Heart left ventricle (tissue), 16 donors: ENCODE measurements at regions not wholly inside any gene's neighbourhood (a gene's known extent, or its start where the extent isn't known, plus 50 kb on each side); places are given as distances from the start of the nearest gene placed in this dataset.

Source experiments
- ATAC-seq, 4 donors: fragments of 200-7000 bp; cut with Tn5 transposase; one replicate each; pipeline ENCODE4 v1.9.1; 2020 to 2022; ENCODE audit warnings: moderate library complexity in 4 of 4, mild to moderate bottlenecking in 3 of 4, moderate number of reproducible peaks in 1 of 4
- DNase-seq, 5 donors: peaks; one replicate each; pipeline ENCODE4 v3.0.0-alpha.2; 2020
- H3K27ac ChIP-seq, 12 donors: fragments of 200-600 bp; sonication (generic) in 4 of 12; one replicate each; pipeline versions ENCODE4 v1.5.0 to v1.8.0; 2016 to 2022; ENCODE audit warnings: mild to moderate bottlenecking in 2 of 12
- H3K27me3 ChIP-seq, 9 donors: fragments of 200-600 bp; sonication (generic) in 2 of 9; one replicate each; pipeline versions ENCODE4 v1.5.1 to v1.8.0; 2016 to 2022; ENCODE audit warnings: mild to moderate bottlenecking in 3 of 9
- H3K36me3 ChIP-seq, 9 donors: fragments of 200-600 bp; sonication (generic) in 2 of 9; one replicate each; pipeline versions ENCODE4 v1.5.0 to v1.8.0; 2018 to 2022; ENCODE audit warnings: mild to moderate bottlenecking in 2 of 9
- H3K4me1 ChIP-seq, 12 donors: fragments of 200-600 bp; sonication (generic) in 4 of 12; one replicate each; pipeline versions ENCODE4 v1.5.0 to v1.8.0; 2016 to 2022; ENCODE audit warnings: mild to moderate bottlenecking in 3 of 12
- H3K4me3 ChIP-seq, 12 donors: fragments of 200-600 bp; sonication (generic) in 4 of 12; one replicate each; pipeline versions ENCODE4 v1.5.0 to v1.8.0; 2017 to 2022; ENCODE audit warnings: mild to moderate bottlenecking in 9 of 12, moderate library complexity in 4 of 12
- H3K9me3 ChIP-seq, 12 donors: fragments of 200-600 bp; sonication (generic) in 4 of 12; one replicate each; pipeline versions ENCODE4 v1.5.0 to v1.8.0; 2016 to 2022; ENCODE audit warnings: mild to moderate bottlenecking in 1 of 12
- CTCF ChIP-seq, 12 donors: fragments of 200-600 bp; sonication (generic) in 4 of 12; IDR thresholded peaks; one replicate each; pipeline versions ENCODE4 v1.5.0 to v1.8.0; 2018 to 2022; ENCODE audit warnings: antibody characterized with exemption in 12 of 12, mild to moderate bottlenecking in 5 of 12
- POLR2A ChIP-seq, 2 donors: fragments of 450-650 bp; IDR thresholded peaks; one replicate each; pipeline ENCODE4 v1.6.1; 2017; ENCODE audit warnings: antibody characterized with exemption in 2 of 2, mild to moderate bottlenecking in 2 of 2, moderate library complexity in 2 of 2
- WGBS, 4 donors: extraction: QIAGEN DNeasy Blood & Tissue Kit in 2 of 4; methylation state at CpG; one replicate each; pipeline versions ENCODE4 v1.1.5 to v1.1.7; 2013 to 2018; 5-methylcytosine and 5-hydroxymethylcytosine counted together
- intact Hi-C, 10 donors: fragments of 100-400 bp; cut with DNase I; formaldehyde crosslinking; loops; one replicate each; pipeline versions ENCODE4 v1.11.1 to v1.14.2; 2022
- donor health status: ischemic (EF 13 %, LVEDD 7.1; RV severe dilation, severe dysfunction).
- donor health status: healthy with polysubstance abuse.
- donor health status: DM: no; HTN: yes; CAD: no.
- donor health status: DM: no; HTN: no; CAD: no.
- donor health status: ischemic (EF 25% LVEDD 6.9; RV normal size, moderate dysfunction).
- donor health status: ischemic (EF 25% LVEDD 5.7; RV mildly dilated, moderate dysfunction).
- donor health status: healthy.
- donor health status: DM: yes; HTN: yes; CAD: no.
- donor health status: ischemic (EF 35%, LVEDD 5.7; RV mildly dilated, moderate dysfunction).
- donor health status: nonischemic (EF 11% LVEDD 7.7; RV severe dilation, severe dysfunction).
- donor health status: DM: yes; HTN: yes; CAD: no.
- donor health status: PGD.
- donor health status: ischemic (EF 29% LVEDD 5.4; RV normal size, mild dysfunction).
- donor health status: nonischemic (EF 23%, LVEDD 6.1; RV moderate dilation, normal function).

DNA sequence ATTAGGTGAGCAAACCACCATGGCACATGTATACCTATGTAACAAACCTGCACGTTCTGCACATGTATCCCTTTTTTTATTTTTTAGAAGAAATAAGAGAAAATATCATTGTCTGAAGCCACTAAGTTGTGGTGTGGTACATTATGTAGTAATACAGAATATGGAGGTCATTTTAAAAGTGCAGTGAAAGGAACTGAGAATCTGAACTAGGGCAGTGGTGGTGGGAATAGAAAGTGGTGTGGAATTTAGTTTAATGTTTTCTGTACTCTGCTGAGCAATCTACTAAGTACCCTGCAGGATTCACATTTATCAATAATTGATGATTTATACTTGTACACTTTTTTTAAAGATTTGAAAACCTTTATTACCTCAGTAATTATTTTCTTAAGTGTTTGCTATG is 283.5 kb downstream of the CHL1 start:
- Histone ChIP-seq H3K4me3 (no peak overlapping the region), H3K27me3 (no peaks in the 10 kb centered on the region), H3K36me3 (no peaks in the 10 kb centered on the region), H3K9me3 (peaks cover 0 to 22% (median 3%) of the 10 kb centered on the region in 12 donors), H3K27ac (no peak overlapping the region), H3K4me1 (peaks cover 0 to 2% (median 0%) of the 10 kb centered on the region in 12 donors)
- no peak for TF ChIP-seq CTCF (IDR thresholded peaks at IDR 0.05)
- TF ChIP-seq POLR2A (IDR thresholded peaks at IDR 0.05), result no peak
- 77 to 83% (median 79%) methylated on average over 1 of the region's 1 CpG for WGBS, 4 donors
- no peak for ATAC-seq
- intact Hi-C loops, result no loop called here
- no peak for DNase-seq

DNA sequence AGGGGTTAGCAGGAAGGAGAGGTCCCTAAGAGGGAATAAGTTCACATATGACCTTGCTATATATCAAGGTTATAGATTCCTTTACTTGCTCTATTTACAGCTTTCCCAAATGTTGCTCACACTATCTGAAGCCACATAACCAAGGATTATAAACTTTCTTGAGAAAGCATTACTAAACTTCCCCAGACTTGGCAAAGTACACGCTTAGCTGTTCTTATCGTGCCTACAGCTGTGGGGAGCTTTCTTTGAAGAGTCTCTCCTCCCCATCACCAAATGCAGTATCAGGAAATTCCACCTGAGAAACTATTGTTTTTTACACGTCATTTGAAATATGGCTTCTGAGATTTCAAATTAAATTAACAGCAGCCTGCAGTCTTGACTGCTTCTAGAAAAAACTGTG is 284.5 kb downstream of the CHL1 start:
- no peak overlapping the region for H3K27ac ChIP-seq
- no peaks in the 10 kb centered on the region for H3K27me3 ChIP-seq
- no peak overlapping the region for H3K4me3 ChIP-seq
- ATAC-seq (no peak), DNase-seq (no peak)
- TF ChIP-seq POLR2A (IDR thresholded peaks at IDR 0.05) (no peak), CTCF (IDR thresholded peaks at IDR 0.05) (no peak)
- 47 to 74% (median 52%) methylated on average over 3 of the region's 3 CpGs for WGBS, 4 donors
- peaks cover 0 to 22% (median 3%) of the 10 kb centered on the region in 12 donors for H3K9me3 ChIP-seq
- no peaks in the 10 kb centered on the region for H3K36me3 ChIP-seq
- intact Hi-C loops, result no loop called here
- peaks cover 0 to 2% (median 0%) of the 10 kb centered on the region in 12 donors for H3K4me1 ChIP-seq

- no peak for ATAC-seq
- H3K4me3 ChIP-seq, result no peak overlapping the region
- no peaks in the 10 kb centered on the region for H3K27me3 ChIP-seq
- no peaks in the 10 kb centered on the region for H3K36me3 ChIP-seq
- TF ChIP-seq POLR2A (IDR thresholded peaks at IDR 0.05), result no peak
- TF ChIP-seq CTCF (IDR thresholded peaks at IDR 0.05), result peak in 2 of 12 donors; percentile 6 to 14
- intact Hi-C loops, result no loop called here
- peaks cover 0 to 2% (median 0%) of the 10 kb centered on the region in 12 donors for H3K4me1 ChIP-seq
- H3K9me3 ChIP-seq, result peaks cover 0 to 22% (median 3%) of the 10 kb centered on the region in 12 donors
- 23 to 36% (median 27%) methylated on average over 3 of the region's 3 CpGs for WGBS, 4 donors
- H3K27ac ChIP-seq, result no peak overlapping the region
- no peak for DNase-seq
Observed at GRCh38 chr3:481680-482079, 285.1 kb downstream of the CHL1 start.

- no peak for ATAC-seq
- DNase-seq, result no peak
Observed at GRCh38 chr3:482479-482878, 285.9 kb downstream of the CHL1 start.

More at GRCh38 chr3:482479-482878, 285.9 kb downstream of the CHL1 start:
- WGBS, 4 donors, result 72 to 91% (median 81%) methylated on average over 25 to 32 of the region's 32 CpGs
- no peaks in the 10 kb centered on the region for H3K27me3 ChIP-seq
- no peaks in the 10 kb centered on the region for H3K36me3 ChIP-seq
- H3K4me3 ChIP-seq, result no peak overlapping the region
- H3K27ac ChIP-seq, result peak overlapping the region in 1 of 12 donors; percentile 26
- peaks cover 0 to 2% (median 0%) of the 10 kb centered on the region in 12 donors for H3K4me1 ChIP-seq
- intact Hi-C loops, result no loop called here
- H3K9me3 ChIP-seq, result peaks cover 0 to 22% (median 3%) of the 10 kb centered on the region in 12 donors
- TF ChIP-seq CTCF (IDR thresholded peaks at IDR 0.05) (no peak), POLR2A (IDR thresholded peaks at IDR 0.05) (no peak)
